ENCODE measurements at regions not wholly inside any gene's neighbourhood (a gene's known extent, or its start where the extent isn't known, plus 50 kb on each side); places are given as distances from the start of the nearest gene placed in this dataset.
"Not testable (repeated sequence)": the region's sequence is repeated elsewhere in the genome, so short reads cannot be mapped to it uniquely, and the experiment has no call there.

GRCh38 chr12:54799966-54800365 lies 54.4 kb upstream of the MUCL1 start:
- 4% methylated on average over 3 of the region's 3 CpGs for WGBS (ENCODE audit: low lambda C conversion rate)
- H3K9me3 ChIP-seq; H3K27me3 ChIP-seq (ENCODE audit: insufficient read depth); H3K9me2 ChIP-seq; H4K20me1 ChIP-seq (ENCODE audit: insufficient read depth); H3F3A ChIP-seq (replicated peaks; ENCODE audit: insufficient read depth); POLR2A ChIA-PET; H3K36me3 ChIP-seq (replicated peaks in 1 of 2; ENCODE audit: control insufficient read depth in 1 of 2, insufficient read depth in 2 of 2, low read length in 1 of 2); CTCF ChIA-PET; H2AFZ ChIP-seq (ENCODE audit: low read depth); H3K9ac ChIP-seq; H3K79me2 ChIP-seq (ENCODE audit: insufficient read depth); DNase-seq; H3K4me3 ChIP-seq (ENCODE audit: low read depth in 2 of 2, low read length in 1 of 2); H3K4me1 ChIP-seq (ENCODE audit: control insufficient read depth in 1 of 2, insufficient read depth in 2 of 2, low read depth in 1 of 2, low read length in 1 of 2); H3K4me2 ChIP-seq; H3K27ac ChIP-seq (ENCODE audit: low read depth in 2 of 2, low read length in 1 of 2): not testable (repeated sequence)

- ChIA-PET POLR2A (no interaction called here), CTCF (interaction anchor here (0.6 kb wide), 1 partner anchor 168 kb away, joined by 3 read pairs; no protein-coding TSS in a partner anchor)
- H3K9me2 ChIP-seq: no peaks in the 10 kb centered on the region
- H3K36me3 ChIP-seq (replicated peaks in 1 of 2; ENCODE audit: control insufficient read depth in 1 of 2, insufficient read depth in 2 of 2, low read length in 1 of 2): no peaks in the 10 kb centered on the region
- no peak overlapping the region for H3K4me3 ChIP-seq (ENCODE audit: low read depth in 2 of 2, low read length in 1 of 2)
- no peak overlapping the region for H3K9ac ChIP-seq
- H2AFZ ChIP-seq (ENCODE audit: low read depth): no peak overlapping the region
- H3K4me1 ChIP-seq (ENCODE audit: control insufficient read depth in 1 of 2, insufficient read depth in 2 of 2, low read depth in 1 of 2, low read length in 1 of 2): no peaks in the 10 kb centered on the region
- no peaks in the 10 kb centered on the region for H3K79me2 ChIP-seq (ENCODE audit: insufficient read depth)
- no peaks in the 10 kb centered on the region for H3K27me3 ChIP-seq (ENCODE audit: insufficient read depth)
- H3F3A ChIP-seq (replicated peaks; ENCODE audit: insufficient read depth): no peaks in the 10 kb centered on the region
- WGBS (ENCODE audit: low lambda C conversion rate): 6% methylated on average over 1 of the region's 1 CpG
- TF ChIP-seq TEAD4 (IDR thresholded peaks at IDR 0.05; ENCODE audit: borderline replicate concordance, insufficient read depth) (no peak), USF1 (IDR thresholded peaks at IDR 0.05; ENCODE audit: borderline replicate concordance, low read depth) (no peak), SIN3A (IDR thresholded peaks at IDR 0.05; ENCODE audit: borderline replicate concordance, low read depth, low read length) (no peak), YY1 (IDR thresholded peaks at IDR 0.05; ENCODE audit: low read depth) (no peak), SMC3 (IDR thresholded peaks at IDR 0.05; ENCODE audit: low read depth, low read length) (no peak), IRF3 (IDR thresholded peaks at IDR 0.05; ENCODE audit: low read depth, low read length) (no peak), FOXJ3 (CRISPR knock-in tag; IDR thresholded peaks at IDR 0.05) (no peak), GATA2 (CRISPR knock-in tag; IDR thresholded peaks at IDR 0.05) (no peak), EP300 (IDR thresholded peaks at IDR 0.05; ENCODE audit: borderline replicate concordance in 1 of 2, low read depth in 1 of 2, low read length in 1 of 2) (no peak), ELF1 (IDR thresholded peaks at IDR 0.05) (no peak)
- no peak overlapping the region for H3K27ac ChIP-seq (ENCODE audit: low read depth in 2 of 2, low read length in 1 of 2)
- H3K9me3 ChIP-seq: no peaks in the 10 kb centered on the region
- no peak overlapping the region for H3K4me2 ChIP-seq
- no peaks in the 10 kb centered on the region for H4K20me1 ChIP-seq (ENCODE audit: insufficient read depth)
- DNase-seq: no peak
Observed at GRCh38 chr12:54798651-54799050, 55.7 kb upstream of the MUCL1 start.

GRCh38 chr12:54796991-54797390 lies 57.3 kb upstream of the MUCL1 start:
- Histone ChIP-seq H3K9me3 (no peaks in the 10 kb centered on the region), H3F3A (replicated peaks; ENCODE audit: insufficient read depth) (no peaks in the 10 kb centered on the region), H3K4me3 (ENCODE audit: low read depth in 2 of 2, low read length in 1 of 2) (no peak overlapping the region), H3K27ac (ENCODE audit: low read depth in 2 of 2, low read length in 1 of 2) (no peak overlapping the region), H3K4me1 (ENCODE audit: control insufficient read depth in 1 of 2, insufficient read depth in 2 of 2, low read depth in 1 of 2, low read length in 1 of 2) (no peaks in the 10 kb centered on the region), H3K27me3 (ENCODE audit: insufficient read depth) (no peaks in the 10 kb centered on the region), H2AFZ (ENCODE audit: low read depth) (no peak overlapping the region), H3K9me2 (no peaks in the 10 kb centered on the region), H3K4me2 (no peak overlapping the region), H3K36me3 (replicated peaks in 1 of 2; ENCODE audit: control insufficient read depth in 1 of 2, insufficient read depth in 2 of 2, low read length in 1 of 2) (no peaks in the 10 kb centered on the region), H3K79me2 (ENCODE audit: insufficient read depth) (no peaks in the 10 kb centered on the region), H4K20me1 (ENCODE audit: insufficient read depth) (no peaks in the 10 kb centered on the region), H3K9ac (no peak overlapping the region)
- 2% methylated on average over 2 of the region's 2 CpGs for WGBS (ENCODE audit: low lambda C conversion rate)
- DNase-seq: no peak
- no peak for TF ChIP-seq SMC3 (IDR thresholded peaks at IDR 0.05; ENCODE audit: low read depth, low read length)
- TF ChIP-seq IRF3 (IDR thresholded peaks at IDR 0.05; ENCODE audit: low read depth, low read length): no peak
- no peak for TF ChIP-seq YY1 (IDR thresholded peaks at IDR 0.05; ENCODE audit: low read depth)
- no peak for TF ChIP-seq EP300 (IDR thresholded peaks at IDR 0.05; ENCODE audit: borderline replicate concordance in 1 of 2, low read depth in 1 of 2, low read length in 1 of 2)
- TF ChIP-seq CTCF (IDR thresholded peaks at IDR 0.05): no peak
- no peak for TF ChIP-seq GABPA (IDR thresholded peaks at IDR 0.05; ENCODE audit: low read depth)
- ChIA-PET CTCF (no interaction called here), POLR2A (no interaction called here)

Measured in SK-N-SH (cell line).